HL-60 (cell line): ENCODE measurements at regions not wholly inside any gene's neighbourhood (a gene's known extent, or its start where the extent isn't known, plus 50 kb on each side); places are given as distances from the start of the nearest gene placed in this dataset.

ENCODE experiments used
- POLR2AphosphoS5 ChIP-seq: IDR thresholded peaks from 2 replicates; pipeline ENCODE4 v1.6.1; 2012; ENCODE audit warnings: low read depth
- TF ChIP-seq, protein P1 (sequence below): IDR thresholded peaks from one replicate; pipeline ENCODE4 v1.5.1; 2011; ENCODE audit warnings: low read length, control low read depth, inconsistent platforms; ENCODE audit not compliant: insufficient read depth

DNA sequence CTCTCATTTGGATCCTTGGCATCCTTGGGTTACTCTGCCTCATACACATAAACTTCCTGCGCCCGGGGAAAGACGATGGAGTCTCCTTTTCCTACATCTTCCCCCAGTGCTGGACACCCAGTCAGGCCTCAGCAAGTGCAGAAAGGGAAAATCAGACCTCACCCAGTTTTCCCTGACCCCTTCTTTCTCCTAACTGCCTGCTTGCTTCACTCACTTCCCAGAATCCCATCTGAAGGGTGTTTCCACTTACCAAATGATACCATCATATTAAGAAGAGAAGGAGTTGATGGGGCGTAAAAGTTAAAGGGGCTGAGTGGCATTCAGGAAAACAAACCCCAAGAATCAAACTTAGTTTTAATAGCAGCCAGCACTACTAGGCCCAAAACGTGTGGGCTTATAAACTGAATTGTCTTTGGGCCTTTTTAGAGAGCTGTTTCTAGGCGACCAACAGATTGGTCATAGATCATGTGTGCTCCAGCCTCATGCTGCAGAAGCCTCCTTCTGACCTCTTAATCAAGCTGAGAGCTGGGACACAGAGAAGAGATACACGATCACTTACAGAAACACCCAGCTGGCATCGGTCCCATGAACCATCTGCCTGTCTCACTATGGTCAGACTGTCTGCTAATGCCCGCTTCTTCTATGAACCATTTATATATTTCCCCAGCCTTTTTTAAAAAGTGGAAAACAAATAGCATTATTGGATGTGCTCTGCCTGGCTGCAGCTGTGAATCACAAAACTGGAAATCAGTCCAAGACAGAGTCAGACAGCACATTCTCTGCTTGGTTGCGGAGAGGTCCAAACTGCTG lies 165.7 kb upstream of the SLC14A2 start:
- TF ChIP-seq, protein P1, sequence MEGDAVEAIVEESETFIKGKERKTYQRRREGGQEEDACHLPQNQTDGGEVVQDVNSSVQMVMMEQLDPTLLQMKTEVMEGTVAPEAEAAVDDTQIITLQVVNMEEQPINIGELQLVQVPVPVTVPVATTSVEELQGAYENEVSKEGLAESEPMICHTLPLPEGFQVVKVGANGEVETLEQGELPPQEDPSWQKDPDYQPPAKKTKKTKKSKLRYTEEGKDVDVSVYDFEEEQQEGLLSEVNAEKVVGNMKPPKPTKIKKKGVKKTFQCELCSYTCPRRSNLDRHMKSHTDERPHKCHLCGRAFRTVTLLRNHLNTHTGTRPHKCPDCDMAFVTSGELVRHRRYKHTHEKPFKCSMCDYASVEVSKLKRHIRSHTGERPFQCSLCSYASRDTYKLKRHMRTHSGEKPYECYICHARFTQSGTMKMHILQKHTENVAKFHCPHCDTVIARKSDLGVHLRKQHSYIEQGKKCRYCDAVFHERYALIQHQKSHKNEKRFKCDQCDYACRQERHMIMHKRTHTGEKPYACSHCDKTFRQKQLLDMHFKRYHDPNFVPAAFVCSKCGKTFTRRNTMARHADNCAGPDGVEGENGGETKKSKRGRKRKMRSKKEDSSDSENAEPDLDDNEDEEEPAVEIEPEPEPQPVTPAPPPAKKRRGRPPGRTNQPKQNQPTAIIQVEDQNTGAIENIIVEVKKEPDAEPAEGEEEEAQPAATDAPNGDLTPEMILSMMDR, result no peak
- no peak for TF ChIP-seq POLR2AphosphoS5
